C4-2B (cell line): ENCODE measurements at regions not wholly inside any gene's neighbourhood (a gene's known extent, or its start where the extent isn't known, plus 50 kb on each side); places are given as distances from the start of the nearest gene placed in this dataset.
"Not testable (repeated sequence)": the region's sequence is repeated elsewhere in the genome, so short reads cannot be mapped to it uniquely, and the experiment has no call there.

Source experiments
- ZFX ChIP-seq: fragments of 450-650 bp; IDR thresholded peaks from 2 replicates; pipeline ENCODE4 v1.6.1; 2017
- TF ChIP-seq, protein P1 (sequence below): fragments of 450-650 bp; conservative IDR thresholded peaks from 2 replicates; pipeline ENCODE4 v1.5.1; 2017; ENCODE audit warnings: mild to moderate bottlenecking

GRCh38 chrX:92351065-92351464, 571.9 kb downstream of the PCDH11X start:
- TF ChIP-seq, protein P1, sequence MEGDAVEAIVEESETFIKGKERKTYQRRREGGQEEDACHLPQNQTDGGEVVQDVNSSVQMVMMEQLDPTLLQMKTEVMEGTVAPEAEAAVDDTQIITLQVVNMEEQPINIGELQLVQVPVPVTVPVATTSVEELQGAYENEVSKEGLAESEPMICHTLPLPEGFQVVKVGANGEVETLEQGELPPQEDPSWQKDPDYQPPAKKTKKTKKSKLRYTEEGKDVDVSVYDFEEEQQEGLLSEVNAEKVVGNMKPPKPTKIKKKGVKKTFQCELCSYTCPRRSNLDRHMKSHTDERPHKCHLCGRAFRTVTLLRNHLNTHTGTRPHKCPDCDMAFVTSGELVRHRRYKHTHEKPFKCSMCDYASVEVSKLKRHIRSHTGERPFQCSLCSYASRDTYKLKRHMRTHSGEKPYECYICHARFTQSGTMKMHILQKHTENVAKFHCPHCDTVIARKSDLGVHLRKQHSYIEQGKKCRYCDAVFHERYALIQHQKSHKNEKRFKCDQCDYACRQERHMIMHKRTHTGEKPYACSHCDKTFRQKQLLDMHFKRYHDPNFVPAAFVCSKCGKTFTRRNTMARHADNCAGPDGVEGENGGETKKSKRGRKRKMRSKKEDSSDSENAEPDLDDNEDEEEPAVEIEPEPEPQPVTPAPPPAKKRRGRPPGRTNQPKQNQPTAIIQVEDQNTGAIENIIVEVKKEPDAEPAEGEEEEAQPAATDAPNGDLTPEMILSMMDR = not testable (repeated sequence)
- not testable (repeated sequence) for TF ChIP-seq ZFX
